ENCODE measurements at regions not wholly inside any gene's neighbourhood (a gene's known extent, or its start where the extent isn't known, plus 50 kb on each side); places are given as distances from the start of the nearest gene placed in this dataset.

- H3K79me2 ChIP-seq (ENCODE audit: insufficient read depth, low read length): no peaks in the 10 kb centered on the region
- H3K36me3 ChIP-seq (replicated peaks in 1 of 2; ENCODE audit: control insufficient read depth in 1 of 2, insufficient read depth in 2 of 2, low read length in 2 of 2): no peaks in the 10 kb centered on the region
- H3K4me1 Mint-ChIP-seq: peaks cover 2% of the 10 kb centered on the region
- no peaks in the 10 kb centered on the region for H3K9me3 ChIP-seq (replicated peaks in 1 of 2; ENCODE audit: control insufficient read depth in 1 of 2, insufficient read depth in 1 of 2, low read length in 2 of 2)
- H3K4me3 Mint-ChIP-seq: no peak overlapping the region
- no peaks in the 10 kb centered on the region for H4K20me1 ChIP-seq (ENCODE audit: insufficient read depth, low read length)
- H2AFZ ChIP-seq (ENCODE audit: insufficient read depth, low read depth, low read length, poor library complexity, severe bottlenecking): no peak overlapping the region
- H3K9me3 Mint-ChIP-seq: no peaks in the 10 kb centered on the region
- no peak overlapping the region for H3K4me2 ChIP-seq (replicated peaks; ENCODE audit: extremely low read depth, low read length, poor library complexity, severe bottlenecking)
- H3K9ac ChIP-seq (ENCODE audit: insufficient read depth, low read length, poor library complexity, severe bottlenecking): no peak overlapping the region
- no peaks in the 10 kb centered on the region for H3K36me3 Mint-ChIP-seq
- DNase-seq: no peak
- H3K4me3 ChIP-seq (replicated peaks in 1 of 3; ENCODE audit: low read depth in 2 of 3, low read length in 3 of 3): no peak overlapping the region
- WGBS (ENCODE audit: insufficient coverage): no CpG with 5 or more reads among the region's 1 CpG
- TF ChIP-seq, protein P1, sequence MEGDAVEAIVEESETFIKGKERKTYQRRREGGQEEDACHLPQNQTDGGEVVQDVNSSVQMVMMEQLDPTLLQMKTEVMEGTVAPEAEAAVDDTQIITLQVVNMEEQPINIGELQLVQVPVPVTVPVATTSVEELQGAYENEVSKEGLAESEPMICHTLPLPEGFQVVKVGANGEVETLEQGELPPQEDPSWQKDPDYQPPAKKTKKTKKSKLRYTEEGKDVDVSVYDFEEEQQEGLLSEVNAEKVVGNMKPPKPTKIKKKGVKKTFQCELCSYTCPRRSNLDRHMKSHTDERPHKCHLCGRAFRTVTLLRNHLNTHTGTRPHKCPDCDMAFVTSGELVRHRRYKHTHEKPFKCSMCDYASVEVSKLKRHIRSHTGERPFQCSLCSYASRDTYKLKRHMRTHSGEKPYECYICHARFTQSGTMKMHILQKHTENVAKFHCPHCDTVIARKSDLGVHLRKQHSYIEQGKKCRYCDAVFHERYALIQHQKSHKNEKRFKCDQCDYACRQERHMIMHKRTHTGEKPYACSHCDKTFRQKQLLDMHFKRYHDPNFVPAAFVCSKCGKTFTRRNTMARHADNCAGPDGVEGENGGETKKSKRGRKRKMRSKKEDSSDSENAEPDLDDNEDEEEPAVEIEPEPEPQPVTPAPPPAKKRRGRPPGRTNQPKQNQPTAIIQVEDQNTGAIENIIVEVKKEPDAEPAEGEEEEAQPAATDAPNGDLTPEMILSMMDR (IDR thresholded peaks at IDR 0.05): no peak
- no peaks in the 10 kb centered on the region for H3K27me3 ChIP-seq (ENCODE audit: control insufficient read depth in 2 of 2, insufficient read depth in 2 of 2, low read length in 2 of 2)
- no peak overlapping the region for H3K27ac Mint-ChIP-seq
- H3K4me1 ChIP-seq (ENCODE audit: control insufficient read depth in 1 of 2, insufficient read depth in 2 of 2, low read length in 2 of 2): no peaks in the 10 kb centered on the region
- H3K27me3 Mint-ChIP-seq (ENCODE audit: low read depth in 3 of 3): no peaks in the 10 kb centered on the region
- intact Hi-C loops (cut with micrococcal nuclease): no loop called here
- H3K27ac ChIP-seq (ENCODE audit: low read depth in 1 of 2, low read length in 2 of 2): no peak overlapping the region
These were observed 326.7 kb upstream of the MAN1A1 start for GRCh38 chr6:119676230-119676629.

GRCh38 chr6:119673741-119674140 is 324.2 kb upstream of the MAN1A1 start:
- Histone ChIP-seq H3K27me3 (ENCODE audit: control insufficient read depth in 2 of 2, insufficient read depth in 2 of 2, low read length in 2 of 2) (no peaks in the 10 kb centered on the region), H2AFZ (ENCODE audit: insufficient read depth, low read depth, low read length, poor library complexity, severe bottlenecking) (no peak overlapping the region), H3K4me3 (replicated peaks in 1 of 3; ENCODE audit: low read depth in 2 of 3, low read length in 3 of 3) (no peak overlapping the region), H4K20me1 (ENCODE audit: insufficient read depth, low read length) (no peaks in the 10 kb centered on the region), H3K9me3 (replicated peaks in 1 of 2; ENCODE audit: control insufficient read depth in 1 of 2, insufficient read depth in 1 of 2, low read length in 2 of 2) (no peaks in the 10 kb centered on the region), H3K4me2 (replicated peaks; ENCODE audit: extremely low read depth, low read length, poor library complexity, severe bottlenecking) (no peak overlapping the region), H3K79me2 (ENCODE audit: insufficient read depth, low read length) (no peaks in the 10 kb centered on the region), H3K9ac (ENCODE audit: insufficient read depth, low read length, poor library complexity, severe bottlenecking) (no peak overlapping the region), H3K4me1 (ENCODE audit: control insufficient read depth in 1 of 2, insufficient read depth in 2 of 2, low read length in 2 of 2) (peaks cover 3 to 12% of the 10 kb centered on the region in 2 donors), H3K36me3 (replicated peaks in 1 of 2; ENCODE audit: control insufficient read depth in 1 of 2, insufficient read depth in 2 of 2, low read length in 2 of 2) (no peaks in the 10 kb centered on the region), H3K27ac (ENCODE audit: low read depth in 1 of 2, low read length in 2 of 2) (no peak overlapping the region)
- intact Hi-C loops (cut with micrococcal nuclease): no loop called here
- Mint-ChIP-seq H3K27me3 (ENCODE audit: low read depth in 3 of 3) (no peaks in the 10 kb centered on the region), H3K9me3 (no peaks in the 10 kb centered on the region), H3K27ac (no peak overlapping the region), H3K36me3 (no peaks in the 10 kb centered on the region), H3K4me1 (peaks cover 14% of the 10 kb centered on the region), H3K4me3 (no peak overlapping the region)
- DNase-seq: peak in 1 of 3 donors; percentile 29
- TF ChIP-seq, protein P1 (IDR thresholded peaks at IDR 0.05): no peak
